B cell (primary cell): ENCODE measurements at regions not wholly inside any gene's neighbourhood (a gene's known extent, or its start where the extent isn't known, plus 50 kb on each side); places are given as distances from the start of the nearest gene placed in this dataset.

Source experiments
- ATAC-seq: fragments of 200-7000 bp; cut with Tn5 transposase; one replicate; pipeline ENCODE4 v1.10.0; 2021; ENCODE audit warnings: low read depth, mild to moderate bottlenecking, moderate number of reproducible peaks, moderate library complexity
- CTCF ChIA-PET: fragments of 350-600 bp; sonication (Branson Sonifier 250); formaldehyde crosslinking; loops from one replicate; lab custom pipeline; 2021; ENCODE audit warnings: antibody characterized with exemption, inconsistent platforms; lab: Charles Lee
- POLR2A ChIA-PET: fragments of 350-600 bp; sonication (Branson Sonifier 250); formaldehyde crosslinking; loops from one replicate; lab custom pipeline; 2021; ENCODE audit warnings: antibody characterized with exemption; lab: Charles Lee
- DNase-seq: peaks from one replicate; pipeline ENCODE4 v3.0.0; 2013
- H2AFZ ChIP-seq: 2 replicates; pipeline ENCODE4 v1.6.1; 2012; ENCODE audit warnings: mild to moderate bottlenecking, low read depth, low read length; ENCODE audit not compliant: insufficient read depth, poor library complexity, severe bottlenecking
- H3K27ac ChIP-seq, 2 donors: 1 replicate in 1 of 2; 2 replicates in 1 of 2; pipeline ENCODE4 v1.5.1; 2012 to 2013; ENCODE audit warnings: low read length in 2 of 2, mild to moderate bottlenecking in 2 of 2, moderate library complexity in 1 of 2
- H3K27me3 ChIP-seq, 4 experiments: fragments of 200-600 bp in 1 of 4; sonication (generic) in 1 of 4; replicated peaks in 1 of 4; 1 replicate in 2 of 4; 2 replicates in 2 of 4; pipeline versions ENCODE4 v1.6.1 to v1.7.0; 2013 to 2016; ENCODE audit warnings: low read length in 3 of 4, mild to moderate bottlenecking in 2 of 4, mixed read lengths in 1 of 4, moderate library complexity in 1 of 4; ENCODE audit not compliant: insufficient read depth in 4 of 4, control insufficient read depth in 3 of 4; ENCODE audit errors: control extremely low read depth in 1 of 4
- H3K36me3 ChIP-seq, 2 experiments: replicated peaks in 1 of 2; 1 replicate in 1 of 2; 2 replicates in 1 of 2; pipeline versions ENCODE4 v1.6.1 to v1.7.1; 2013; ENCODE audit warnings: low read length in 1 of 2; ENCODE audit not compliant: insufficient read depth in 2 of 2, control insufficient read depth in 1 of 2; ENCODE audit errors: control extremely low read depth in 1 of 2, extremely low read depth in 1 of 2
- H3K4me1 ChIP-seq, 2 donors: fragments of 200-600 bp in 1 of 2; sonication (generic) in 1 of 2; 1 replicate in 1 of 2; 2 replicates in 1 of 2; pipeline versions ENCODE4 v1.5.1 to v1.6.1; 2013 to 2017; ENCODE audit warnings: low read length in 2 of 2; ENCODE audit not compliant: control insufficient read depth in 2 of 2, insufficient read depth in 2 of 2
- H3K4me2 ChIP-seq: replicated peaks from 2 replicates; pipeline ENCODE3; 2012; ENCODE audit warnings: mild to moderate bottlenecking, low read depth, low read length; ENCODE audit not compliant: poor library complexity, severe bottlenecking
- H3K4me3 ChIP-seq, 5 experiments: fragments of 200-600 bp in 1 of 5; sonication (generic) in 1 of 5; 1 replicate in 3 of 5; 2 replicates in 2 of 5; pipeline versions ENCODE4 v1.5.1 to v1.7.0; 2011 to 2016; ENCODE audit warnings: low read length in 4 of 5, mild to moderate bottlenecking in 4 of 5, low read depth in 2 of 5, control low read depth in 1 of 5, moderate library complexity in 1 of 5; ENCODE audit not compliant: insufficient read depth in 1 of 5; ENCODE audit errors: control extremely low read depth in 1 of 5, extremely low read depth in 1 of 5
- H3K79me2 ChIP-seq: fragments of 200-600 bp; sonication (generic); one replicate; pipeline ENCODE4 v1.6.0; 2016; ENCODE audit warnings: low read length; ENCODE audit not compliant: control insufficient read depth, insufficient read depth
- H3K9ac ChIP-seq: fragments of 200-600 bp; sonication (generic); 2 replicates; pipeline ENCODE4 v1.6.1; 2017; ENCODE audit warnings: mild to moderate bottlenecking, low read length, moderate library complexity
- H3K9me3 ChIP-seq, 3 donors: one replicate each; pipeline versions ENCODE4 v1.6.1 to v1.7.1; 2013; ENCODE audit warnings: low read length in 2 of 3; ENCODE audit not compliant: control insufficient read depth in 2 of 3, insufficient read depth in 1 of 3; ENCODE audit errors: control extremely low read depth in 1 of 3
- H4K20me1 ChIP-seq: 2 replicates; pipeline ENCODE4 v1.6.0; 2012; ENCODE audit warnings: mild to moderate bottlenecking, low read length; ENCODE audit not compliant: insufficient read depth, control insufficient read depth, poor library complexity, severe bottlenecking
- H3K27ac Mint-ChIP-seq: one replicate; pipeline ENCODE4 v1.8.0; 2021; ENCODE audit warnings: mixed read lengths
- H3K27me3 Mint-ChIP-seq: one replicate; pipeline ENCODE4 v1.8.0; 2021; ENCODE audit warnings: mixed read lengths
- H3K4me1 Mint-ChIP-seq: one replicate; pipeline ENCODE4 v1.8.0; 2021; ENCODE audit warnings: mixed read lengths
- H3K4me3 Mint-ChIP-seq: one replicate; pipeline ENCODE4 v1.8.0; 2021; ENCODE audit warnings: mixed read lengths
- H3K9me3 Mint-ChIP-seq: one replicate; pipeline ENCODE4 v1.8.0; 2022; ENCODE audit warnings: mixed read lengths; ENCODE audit not compliant: insufficient read depth
- CTCF ChIP-seq: fragments of 200-600 bp; IDR thresholded peaks from one replicate; pipeline ENCODE4 v1.8.0; 2022; ENCODE audit warnings: antibody characterized with exemption, mild to moderate bottlenecking
- EZH2 ChIP-seq: IDR thresholded peaks from 2 replicates; pipeline ENCODE4 v1.6.1; 2012; ENCODE audit warnings: borderline replicate concordance, low read depth, mild to moderate bottlenecking, moderate library complexity, low read length; ENCODE audit not compliant: insufficient read depth, poor library complexity, severe bottlenecking
- WGBS: methylation state at CpG from one replicate; pipeline ENCODE4 v1.1.5; 2013; ENCODE audit warnings: missing lambda C conversion rate; ENCODE audit not compliant: insufficient coverage; 5-methylcytosine and 5-hydroxymethylcytosine counted together
- intact Hi-C: fragments of 100-400 bp; cut with micrococcal nuclease; formaldehyde crosslinking; loops from one replicate; pipeline ENCODE4 v1.10.0; 2022

- Histone ChIP-seq H3K9me3 (no peaks in the 10 kb centered on the region), H3K36me3 (no peaks in the 10 kb centered on the region), H3K4me2 (no peak overlapping the region), H3K79me2 (no peaks in the 10 kb centered on the region), H3K27me3 (peaks cover 0 to 4% (median 0%) of the 10 kb centered on the region in 4 experiments), H2AFZ (no peak overlapping the region), H3K27ac (no peak overlapping the region), H3K4me1 (no peaks in the 10 kb centered on the region), H3K4me3 (no peak overlapping the region), H3K9ac (no peak overlapping the region), H4K20me1 (no peaks in the 10 kb centered on the region)
- ChIA-PET CTCF (no interaction called here), POLR2A (no interaction called here)
- no peak for ATAC-seq
- TF ChIP-seq EZH2 (no peak), CTCF (no peak)
- intact Hi-C loops: no loop called here
- Mint-ChIP-seq H3K4me3 (no peak overlapping the region), H3K9me3 (no peaks in the 10 kb centered on the region), H3K4me1 (no peaks in the 10 kb centered on the region), H3K27ac (no peak overlapping the region), H3K27me3 (peaks cover 40% of the 10 kb centered on the region)
- 87% methylated on average over 14 of the region's 15 CpGs for WGBS
- DNase-seq: no peak
Measured at GRCh38 chr3:14301558-14301957, 100.8 kb upstream of the SLC6A6 start.

GRCh38 chr3:14303336-14304100 is 98.9 kb upstream of the SLC6A6 start:
- TF ChIP-seq EZH2 (no peak), CTCF (no peak)
- no peak overlapping the region for H3K4me2 ChIP-seq
- WGBS: 46% methylated on average over 4 of the region's 7 CpGs
- ChIA-PET CTCF (no interaction called here), POLR2A (no interaction called here)
- no peak overlapping the region for H2AFZ ChIP-seq
- no peaks in the 10 kb centered on the region for H3K4me1 ChIP-seq
- H3K27ac Mint-ChIP-seq: no peak overlapping the region
- H4K20me1 ChIP-seq: no peaks in the 10 kb centered on the region
- no peak overlapping the region for H3K9ac ChIP-seq
- no peaks in the 10 kb centered on the region for H3K9me3 ChIP-seq
- no peaks in the 10 kb centered on the region for H3K9me3 Mint-ChIP-seq
- H3K27ac ChIP-seq: no peak overlapping the region
- no peak overlapping the region for H3K4me3 Mint-ChIP-seq
- no peak overlapping the region for H3K4me3 ChIP-seq
- ATAC-seq (no peak), DNase-seq (no peak)
- H3K4me1 Mint-ChIP-seq: no peaks in the 10 kb centered on the region
- peaks cover 51% of the 10 kb centered on the region for H3K27me3 Mint-ChIP-seq
- no peaks in the 10 kb centered on the region for H3K36me3 ChIP-seq
- peaks cover 0 to 4% (median 0%) of the 10 kb centered on the region in 4 experiments for H3K27me3 ChIP-seq
- no peaks in the 10 kb centered on the region for H3K79me2 ChIP-seq
- intact Hi-C loops: no loop called here
